ENCODE measurements at regions not wholly inside any gene's neighbourhood (a gene's known extent, or its start where the extent isn't known, plus 50 kb on each side); places are given as distances from the start of the nearest gene placed in this dataset.

- no peak for DNase-seq
- TF ChIP-seq POLR2A (IDR thresholded peaks at IDR 0.05; ENCODE audit: low read length) (no peak), GATA1 (IDR thresholded peaks at IDR 0.05; ENCODE audit: low read depth, low read length) (no peak)
These were observed 351.0 kb upstream of the POU3F3 start for GRCh38 chr2:104502901-104503300.

- no peak for TF ChIP-seq GATA1 (IDR thresholded peaks at IDR 0.05; ENCODE audit: low read depth, low read length)
- TF ChIP-seq POLR2A (IDR thresholded peaks at IDR 0.05; ENCODE audit: low read length), result no peak
- DNase-seq, result no peak
These were observed 349.4 kb upstream of the POU3F3 start for GRCh38 chr2:104504331-104505073.

GRCh38 chr2:104518256-104518655 lies 335.7 kb upstream of the POU3F3 start:
- no peak for DNase-seq

GRCh38 chr2:104521247-104521646 lies 332.7 kb upstream of the POU3F3 start:
- TF ChIP-seq GATA1 (IDR thresholded peaks at IDR 0.05; ENCODE audit: low read depth, low read length) (no peak), POLR2A (IDR thresholded peaks at IDR 0.05; ENCODE audit: low read length) (no peak)
- no peak for DNase-seq

More at GRCh38 chr2:104518256-104518655, 335.7 kb upstream of the POU3F3 start:
- TF ChIP-seq GATA1 (IDR thresholded peaks at IDR 0.05; ENCODE audit: low read depth, low read length) (no peak), POLR2A (IDR thresholded peaks at IDR 0.05; ENCODE audit: low read length) (no peak)

GRCh38 chr2:104523921-104524320 lies 330.0 kb upstream of the POU3F3 start:
- no peak for TF ChIP-seq POLR2A (IDR thresholded peaks at IDR 0.05; ENCODE audit: low read length)
- TF ChIP-seq GATA1 (IDR thresholded peaks at IDR 0.05; ENCODE audit: low read depth, low read length), result no peak
- no peak for DNase-seq

GRCh38 chr2:104528101-104528500 lies 325.8 kb upstream of the POU3F3 start:
- no peak for DNase-seq
- TF ChIP-seq GATA1 (IDR thresholded peaks at IDR 0.05; ENCODE audit: low read depth, low read length) (no peak), POLR2A (IDR thresholded peaks at IDR 0.05; ENCODE audit: low read length) (no peak)

GRCh38 chr2:104531122-104531521 lies 322.8 kb upstream of the POU3F3 start:
- no peak for DNase-seq

GRCh38 chr2:104537116-104537515 lies 316.8 kb upstream of the POU3F3 start:
- TF ChIP-seq GATA1 (IDR thresholded peaks at IDR 0.05; ENCODE audit: low read depth, low read length), result no peak
- no peak for TF ChIP-seq POLR2A (IDR thresholded peaks at IDR 0.05; ENCODE audit: low read length)
- no peak for DNase-seq

More at GRCh38 chr2:104531122-104531521, 322.8 kb upstream of the POU3F3 start:
- TF ChIP-seq POLR2A (IDR thresholded peaks at IDR 0.05; ENCODE audit: low read length) (no peak), GATA1 (IDR thresholded peaks at IDR 0.05; ENCODE audit: low read depth, low read length) (no peak)

- no peak for DNase-seq
- no peak for TF ChIP-seq GATA1 (IDR thresholded peaks at IDR 0.05; ENCODE audit: low read depth, low read length)
- TF ChIP-seq POLR2A (IDR thresholded peaks at IDR 0.05; ENCODE audit: low read length), result no peak
These were observed 315.8 kb upstream of the POU3F3 start for GRCh38 chr2:104538077-104538476.

- no peak for DNase-seq
- TF ChIP-seq GATA1 (IDR thresholded peaks at IDR 0.05; ENCODE audit: low read depth, low read length) (no peak), POLR2A (IDR thresholded peaks at IDR 0.05; ENCODE audit: low read length) (no peak)
These were observed 314.3 kb upstream of the POU3F3 start for GRCh38 chr2:104539649-104540048.

GRCh38 chr2:104545055-104545454 lies 308.9 kb upstream of the POU3F3 start:
- no peak for DNase-seq
- TF ChIP-seq POLR2A (IDR thresholded peaks at IDR 0.05; ENCODE audit: low read length) (no peak), GATA1 (IDR thresholded peaks at IDR 0.05; ENCODE audit: low read depth, low read length) (no peak)

- TF ChIP-seq GATA1 (IDR thresholded peaks at IDR 0.05; ENCODE audit: low read depth, low read length), result no peak
- no peak for TF ChIP-seq POLR2A (IDR thresholded peaks at IDR 0.05; ENCODE audit: low read length)
- DNase-seq, result no peak
These were observed 307.4 kb upstream of the POU3F3 start for GRCh38 chr2:104546537-104546936.

- no peak for DNase-seq
- TF ChIP-seq POLR2A (IDR thresholded peaks at IDR 0.05; ENCODE audit: low read length) (no peak), GATA1 (IDR thresholded peaks at IDR 0.05; ENCODE audit: low read depth, low read length) (no peak)
These were observed 306.7 kb upstream of the POU3F3 start for GRCh38 chr2:104547221-104547620.

GRCh38 chr2:104561251-104561650 lies 292.7 kb upstream of the POU3F3 start:
- no peak for TF ChIP-seq GATA1 (IDR thresholded peaks at IDR 0.05; ENCODE audit: low read depth, low read length)
- no peak for TF ChIP-seq POLR2A (IDR thresholded peaks at IDR 0.05; ENCODE audit: low read length)
- no peak for DNase-seq

- no peak for DNase-seq
- TF ChIP-seq GATA1 (IDR thresholded peaks at IDR 0.05; ENCODE audit: low read depth, low read length) (no peak), POLR2A (IDR thresholded peaks at IDR 0.05; ENCODE audit: low read length) (no peak)
These were observed 291.4 kb upstream of the POU3F3 start for GRCh38 chr2:104562537-104562936.
